SK-N-SH (cell line): ENCODE measurements at regions not wholly inside any gene's neighbourhood (a gene's known extent, or its start where the extent isn't known, plus 50 kb on each side); places are given as distances from the start of the nearest gene placed in this dataset.

Experiments used
- CTCF ChIA-PET: fragments of 300-600, 350-600 bp; formaldehyde crosslinking; extraction: SDS; loops from one replicate; lab custom pipeline; 2021; lab: Yijun Ruan, JAX
- POLR2A ChIA-PET: fragments of 350-600 bp; sonication (Branson Sonifier 250); formaldehyde crosslinking; extraction: SDS; loops from one replicate; lab custom pipeline; 2020; ENCODE audit warnings: antibody characterized with exemption, inconsistent platforms; lab: Yijun Ruan, JAX
- DNase-seq: peaks from one replicate; pipeline ENCODE4 v3.0.0; 2012
- H2AFZ ChIP-seq: fragments of 200-600 bp; sonication (generic); 2 replicates; pipeline ENCODE4 v1.8.1; 2016; ENCODE audit warnings: antibody characterized with exemption, mild to moderate bottlenecking, low read depth
- H3F3A ChIP-seq: fragments of 200-600 bp; sonication (generic); replicated peaks from 2 replicates; pipeline ENCODE3; 2016; ENCODE audit warnings: antibody characterized with exemption, mild to moderate bottlenecking; ENCODE audit not compliant: insufficient read depth
- H3K27ac ChIP-seq, 2 experiments: fragments of 200-500 bp in 1 of 2; fragments of 200-600 bp in 1 of 2; sonication (Bioruptor generic) in 1 of 2; sonication (generic), shearing (Covaris generic) in 1 of 2; 2 replicates each; pipeline versions ENCODE4 v1.5.1 to v1.6.1; 2014 to 2016; ENCODE audit warnings: low read depth in 2 of 2, inconsistent platforms in 1 of 2, low read length in 1 of 2, mild to moderate bottlenecking in 1 of 2, mixed read lengths in 1 of 2
- H3K27me3 ChIP-seq: fragments of 200-600 bp; sonication (generic), shearing (Covaris generic); 2 replicates; pipeline ENCODE4 v1.6.1; 2016; ENCODE audit warnings: mixed run types; ENCODE audit not compliant: insufficient read depth
- H3K36me3 ChIP-seq, 2 experiments: fragments of 200-500 bp in 1 of 2; fragments of 200-600 bp in 1 of 2; sonication (Bioruptor generic) in 1 of 2; sonication (generic) in 1 of 2; replicated peaks in 1 of 2; 2 replicates each; pipeline versions ENCODE3 to v1.5.1; 2014 to 2016; ENCODE audit warnings: low read length in 1 of 2, mild to moderate bottlenecking in 1 of 2; ENCODE audit not compliant: insufficient read depth in 2 of 2, control insufficient read depth in 1 of 2
- H3K4me1 ChIP-seq, 2 experiments: fragments of 200-500 bp in 1 of 2; fragments of 200-600 bp in 1 of 2; sonication (Bioruptor generic) in 1 of 2; sonication (generic), shearing (Covaris generic) in 1 of 2; 2 replicates each; pipeline versions ENCODE4 v1.5.1 to v1.6.1; 2014 to 2016; ENCODE audit warnings: low read depth in 1 of 2, low read length in 1 of 2, mixed run types in 1 of 2; ENCODE audit not compliant: insufficient read depth in 2 of 2, control insufficient read depth in 1 of 2
- H3K4me2 ChIP-seq: fragments of 200-600 bp; sonication (generic), shearing (Covaris generic); 2 replicates; pipeline ENCODE4 v1.6.1; 2017; ENCODE audit warnings: mixed run types
- H3K4me3 ChIP-seq, 2 experiments: fragments of 200-500 bp in 1 of 2; fragments of 200-600 bp in 1 of 2; sonication (Bioruptor generic) in 1 of 2; sonication (generic), shearing (Covaris generic) in 1 of 2; 2 replicates each; pipeline versions ENCODE4 v1.5.1 to v1.8.1; 2014 to 2016; ENCODE audit warnings: low read depth in 2 of 2, inconsistent platforms in 1 of 2, low read length in 1 of 2, mild to moderate bottlenecking in 1 of 2, mixed read lengths in 1 of 2, moderate library complexity in 1 of 2
- H3K79me2 ChIP-seq: fragments of 200-600 bp; sonication (generic); 2 replicates; pipeline ENCODE4 v1.8.1; 2017; ENCODE audit warnings: mild to moderate bottlenecking; ENCODE audit not compliant: insufficient read depth
- H3K9ac ChIP-seq: fragments of 200-600 bp; sonication (generic); 2 replicates; pipeline ENCODE4 v1.6.1; 2017; ENCODE audit warnings: mixed run types
- H3K9me2 ChIP-seq: fragments of 200-600 bp; sonication (generic); 2 replicates; pipeline ENCODE4 v1.6.1; 2017; ENCODE audit warnings: mixed run types
- H3K9me3 ChIP-seq: fragments of 200-600 bp; sonication (generic); 2 replicates; pipeline ENCODE4 v1.6.1; 2017; ENCODE audit warnings: mixed run types, mild to moderate bottlenecking, moderate library complexity
- H4K20me1 ChIP-seq: fragments of 200-600 bp; sonication (generic); 2 replicates; pipeline ENCODE4 v1.6.1; 2017; ENCODE audit warnings: mild to moderate bottlenecking, mixed run types; ENCODE audit not compliant: insufficient read depth
- CHD2 ChIP-seq: fragments of 150-350 bp; IDR thresholded peaks from 2 replicates; pipeline ENCODE4 v1.6.1; 2018; ENCODE audit warnings: low read length; ENCODE audit not compliant: partially characterized antibody
- CTCF ChIP-seq: fragments of 200-600 bp; sonication (generic); IDR thresholded peaks from 2 replicates; pipeline ENCODE4 v1.6.1; 2017; ENCODE audit warnings: antibody characterized with exemption, mild to moderate bottlenecking, moderate library complexity
- ELF1 ChIP-seq: IDR thresholded peaks from 2 replicates; pipeline ENCODE4 v1.4.0; 2012
- EZH2phosphoT487 ChIP-seq: fragments of 200-600 bp; sonication (generic); IDR thresholded peaks from 2 replicates; pipeline ENCODE4 v1.6.1; 2017; ENCODE audit warnings: low read depth, mixed run types, mild to moderate bottlenecking, antibody characterized with exemption, moderate library complexity, borderline replicate concordance
- FOXJ3 ChIP-seq: sonication (generic); formaldehyde crosslinking; IDR thresholded peaks from 2 replicates; pipeline ENCODE4 v1.5.1; 2020; ENCODE audit warnings: mild to moderate bottlenecking, missing genetic modification reagents
- GATA2 ChIP-seq: sonication (generic); formaldehyde crosslinking; IDR thresholded peaks from 2 replicates; pipeline ENCODE4 v1.5.0; 2020; ENCODE audit warnings: mild to moderate bottlenecking, missing genetic modification reagents
- JUND ChIP-seq: IDR thresholded peaks from 2 replicates; pipeline ENCODE4 v1.4.0; 2012
- MAX ChIP-seq: IDR thresholded peaks from 2 replicates; pipeline ENCODE4 v1.4.0; 2012; ENCODE audit warnings: low read depth
- NRF1 ChIP-seq: IDR thresholded peaks from 2 replicates; pipeline ENCODE4 v1.6.1; 2012; ENCODE audit warnings: low read depth, mild to moderate bottlenecking, low read length
- RAD21 ChIP-seq: IDR thresholded peaks from 2 replicates; pipeline ENCODE4 v1.6.1; 2012; ENCODE audit warnings: mild to moderate bottlenecking, low read length
- SMC3 ChIP-seq: IDR thresholded peaks from 2 replicates; pipeline ENCODE4 v1.6.1; 2012; ENCODE audit warnings: low read depth, low read length, improper control_type of control experiment
- TAF1 ChIP-seq: IDR thresholded peaks from 2 replicates; pipeline ENCODE4 v1.6.1; 2012; ENCODE audit warnings: low read depth, mild to moderate bottlenecking, low read length, moderate library complexity, borderline replicate concordance
- TCF12 ChIP-seq: IDR thresholded peaks from 2 replicates; pipeline ENCODE4 v1.4.0; 2012
- TEAD4 ChIP-seq: IDR thresholded peaks from 2 replicates; pipeline ENCODE4 v1.4.0; 2012; ENCODE audit warnings: mild to moderate bottlenecking, borderline replicate concordance; ENCODE audit not compliant: insufficient read depth
- USF2 ChIP-seq: fragments of 150-350 bp; IDR thresholded peaks from 2 replicates; pipeline ENCODE4 v1.6.1; 2017; ENCODE audit warnings: antibody characterized with exemption, low read length, low read depth, borderline replicate concordance
- YY1 ChIP-seq: IDR thresholded peaks from 2 replicates; pipeline ENCODE4 v1.4.0; 2012; ENCODE audit warnings: low read depth, mild to moderate bottlenecking
- ZBTB33 ChIP-seq: IDR thresholded peaks from 2 replicates; pipeline ENCODE4 v1.4.0; 2012; ENCODE audit warnings: low read depth, borderline replicate concordance
- WGBS: methylation state at CpG from one replicate; pipeline ENCODE4 v1.1.6; 2017; ENCODE audit warnings: low lambda C conversion rate; 5-methylcytosine and 5-hydroxymethylcytosine counted together

GRCh38 chr6:95780037-95780436, 202.7 kb downstream of the MANEA start:
- WGBS = 11% methylated on average over 1 of the region's 1 CpG
- Histone ChIP-seq H3K4me3 (no peak overlapping the region), H3K27ac (no peak overlapping the region), H3K4me1 (no peaks in the 10 kb centered on the region), H3F3A (no peaks in the 10 kb centered on the region), H4K20me1 (no peaks in the 10 kb centered on the region), H3K9ac (no peak overlapping the region), H3K4me2 (no peak overlapping the region), H3K27me3 (no peaks in the 10 kb centered on the region), H2AFZ (no peak overlapping the region), H3K9me3 (no peaks in the 10 kb centered on the region), H3K79me2 (no peaks in the 10 kb centered on the region), H3K9me2 (no peaks in the 10 kb centered on the region), H3K36me3 (no peaks in the 10 kb centered on the region)
- CTCF ChIA-PET = no interaction called here
- TF ChIP-seq JUND (no peak), FOXJ3 (CRISPR knock-in tag) (no peak), RAD21 (no peak), GATA2 (CRISPR knock-in tag) (no peak), TEAD4 (no peak), CTCF (no peak), USF2 (no peak), YY1 (no peak), TAF1 (no peak), ELF1 (no peak), ZBTB33 (no peak), TCF12 (no peak)
- POLR2A ChIA-PET = no interaction called here
- DNase-seq = no peak

- TF ChIP-seq JUND = no peak
- no peak for TF ChIP-seq NRF1
- TF ChIP-seq EZH2phosphoT487 = no peak
- no peak for TF ChIP-seq SMC3
- no peak for TF ChIP-seq MAX
- TF ChIP-seq CHD2 = no peak
- TF ChIP-seq TEAD4 = no peak
- ChIA-PET POLR2A (no interaction called here), CTCF (no interaction called here)
Measured at GRCh38 chr6:95784019-95784418, 206.7 kb downstream of the MANEA start.

More at GRCh38 chr6:95784019-95784418, 206.7 kb downstream of the MANEA start:
- Histone ChIP-seq H2AFZ (no peak overlapping the region), H3K27me3 (no peaks in the 10 kb centered on the region), H3K36me3 (no peaks in the 10 kb centered on the region), H3K9ac (no peak overlapping the region), H3K79me2 (no peaks in the 10 kb centered on the region), H3K9me3 (no peaks in the 10 kb centered on the region), H3K9me2 (no peaks in the 10 kb centered on the region), H4K20me1 (no peaks in the 10 kb centered on the region), H3K4me3 (no peak overlapping the region), H3K4me2 (no peak overlapping the region), H3K27ac (no peak overlapping the region), H3F3A (no peaks in the 10 kb centered on the region), H3K4me1 (no peaks in the 10 kb centered on the region)
- no peak for DNase-seq
